ENCODE measurements at regions not wholly inside any gene's neighbourhood (a gene's known extent, or its start where the extent isn't known, plus 50 kb on each side); places are given as distances from the start of the nearest gene placed in this dataset.

DNA sequence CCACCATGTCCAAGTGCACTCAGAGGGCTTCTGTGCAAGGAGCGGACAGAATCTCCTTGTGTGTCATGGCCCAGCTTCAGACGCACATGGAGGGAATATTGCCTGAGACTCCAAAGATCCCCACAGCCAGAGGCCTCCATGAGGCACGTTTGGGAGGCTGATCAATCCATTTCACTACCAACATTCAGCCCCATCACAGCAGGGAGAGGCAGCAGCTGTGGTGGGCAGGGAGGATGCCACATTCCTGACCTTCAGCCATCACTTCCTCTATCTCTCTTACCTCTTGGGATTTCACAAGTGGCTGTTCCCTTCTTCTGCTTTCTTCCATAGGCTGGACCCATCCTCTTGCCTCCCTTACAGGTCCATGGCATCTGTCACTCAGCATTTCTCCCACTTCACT is 82.4 kb upstream of the MBNL2 start:
- DNase-seq: no peak

DNA sequence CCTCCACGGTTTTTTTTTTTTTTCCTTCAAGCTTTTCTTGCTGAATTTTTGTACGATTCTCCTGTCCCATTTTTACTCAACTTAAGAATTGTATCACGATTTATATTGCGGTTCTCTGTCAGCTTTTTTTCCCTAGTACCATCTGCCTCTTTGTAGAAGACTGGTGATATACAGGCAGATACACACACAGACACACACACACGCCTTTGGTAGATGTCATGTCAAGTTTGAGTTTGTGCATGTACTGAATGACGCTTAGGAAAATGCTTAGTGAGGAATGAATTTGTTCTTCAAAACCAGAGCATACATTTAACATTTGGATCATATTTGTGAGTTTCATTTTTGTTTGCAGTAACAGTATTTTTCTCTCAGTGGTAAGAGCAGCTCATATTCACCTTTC is 82.0 kb upstream of the MBNL2 start:
- no peak for DNase-seq

- peak; percentile 17 for DNase-seq
These were observed 81.5 kb upstream of the MBNL2 start for GRCh38 chr13:97140611-97141010.

GRCh38 chr13:97141097-97141496 is 81.0 kb upstream of the MBNL2 start:
- no peak for DNase-seq

GRCh38 chr13:97141564-97142005 is 80.5 kb upstream of the MBNL2 start:
- peak; percentile 69 for DNase-seq

DNA sequence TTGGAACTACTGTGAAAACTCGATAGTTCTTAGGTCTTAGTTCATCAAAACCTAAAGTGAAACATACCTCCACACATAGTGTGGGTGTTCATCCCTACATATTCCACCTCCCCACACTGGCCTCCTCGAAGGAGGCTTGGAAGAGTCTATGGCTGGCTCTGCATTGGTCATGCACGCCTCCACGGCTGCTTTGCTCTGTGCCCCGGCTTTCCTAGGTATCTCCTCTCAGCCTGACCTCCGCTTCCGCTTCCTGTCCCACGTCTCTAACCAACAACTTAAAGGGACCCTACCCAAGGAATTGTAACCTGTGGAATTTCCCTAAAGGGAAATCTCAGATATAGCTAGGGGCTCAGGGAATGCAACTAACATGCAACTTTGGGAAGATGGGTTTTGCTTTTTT is 79.7 kb upstream of the MBNL2 start:
- DNase-seq: peak; percentile 73

GRCh38 chr13:97145057-97145456 is 77.1 kb upstream of the MBNL2 start:
- no peak for DNase-seq

- peak; percentile 50 for DNase-seq
These were observed 73.2 kb upstream of the MBNL2 start for GRCh38 chr13:97148894-97149293.

DNA sequence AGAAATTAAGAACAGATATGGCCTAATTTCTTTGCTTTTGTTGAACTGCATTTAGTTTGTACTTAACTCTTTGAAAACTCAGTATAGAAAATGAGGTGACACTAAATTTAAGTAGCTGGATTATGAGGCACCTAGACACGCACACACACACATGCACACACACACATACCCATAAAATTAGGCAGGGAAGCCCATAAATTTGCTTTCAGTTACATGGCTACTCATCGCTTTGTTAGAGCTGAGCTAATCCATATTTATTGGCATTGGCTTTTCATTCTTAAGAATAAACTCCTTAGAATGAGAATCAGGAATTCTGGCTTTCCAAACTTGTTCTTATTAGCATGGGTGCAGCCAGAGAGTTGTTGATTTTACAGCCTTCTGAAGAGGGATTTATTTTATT is 61.7 kb upstream of the MBNL2 start:
- no peak for DNase-seq

- DNase-seq: no peak
These were observed 60.4 kb upstream of the MBNL2 start for GRCh38 chr13:97161582-97162231.

DNA sequence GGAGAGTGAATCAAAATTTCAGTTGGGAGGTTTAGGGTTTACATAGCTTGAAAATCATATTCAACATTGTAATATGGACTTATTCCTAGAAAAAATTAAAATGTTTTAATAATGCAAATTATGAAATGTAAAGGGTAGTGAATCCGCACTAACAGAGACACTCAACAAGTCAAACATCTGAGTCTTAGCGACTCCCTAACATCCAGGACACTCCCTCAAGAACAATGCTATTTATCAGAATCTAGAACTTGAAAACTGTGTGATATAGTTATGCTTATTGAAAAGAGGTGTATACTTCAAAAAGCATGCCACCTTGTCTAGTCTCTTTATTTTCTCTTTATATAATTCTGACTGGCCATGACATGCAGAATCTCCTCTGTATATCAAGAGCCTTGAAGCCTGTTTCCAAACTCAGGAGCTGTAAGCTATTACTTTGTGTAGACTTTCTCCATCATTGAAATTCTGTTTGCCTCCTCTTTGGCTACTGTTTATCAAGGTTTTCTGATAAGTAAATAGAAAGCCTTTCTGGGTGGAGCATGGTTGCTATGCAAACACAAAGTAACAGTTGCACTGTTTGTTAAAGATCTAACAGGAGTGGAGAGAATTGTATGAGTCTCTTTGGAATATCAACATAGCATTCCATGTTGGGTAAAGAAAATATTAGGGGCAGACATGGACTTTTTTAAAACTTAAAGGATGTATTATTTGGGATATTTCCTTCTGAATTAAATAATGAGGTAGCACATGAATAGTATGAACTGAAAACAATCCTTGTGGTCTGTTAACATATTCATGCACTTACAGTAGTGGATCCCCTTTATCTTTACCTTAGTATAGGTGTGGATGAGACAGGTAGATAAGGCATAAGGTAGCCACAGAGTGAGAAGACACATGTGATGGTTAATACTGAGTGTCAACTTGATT is 56.4 kb upstream of the MBNL2 start:
- DNase-seq: no peak

GRCh38 chr13:97171136-97171535 is 51.0 kb upstream of the MBNL2 start:
- DNase-seq: no peak

Measured in OCI-M1 (cell line).